ENCODE measurements at regions not wholly inside any gene's neighbourhood (a gene's known extent, or its start where the extent isn't known, plus 50 kb on each side); places are given as distances from the start of the nearest gene placed in this dataset.
"Not testable (repeated sequence)": the region's sequence is repeated elsewhere in the genome, so short reads cannot be mapped to it uniquely, and the experiment has no call there.

DNA sequence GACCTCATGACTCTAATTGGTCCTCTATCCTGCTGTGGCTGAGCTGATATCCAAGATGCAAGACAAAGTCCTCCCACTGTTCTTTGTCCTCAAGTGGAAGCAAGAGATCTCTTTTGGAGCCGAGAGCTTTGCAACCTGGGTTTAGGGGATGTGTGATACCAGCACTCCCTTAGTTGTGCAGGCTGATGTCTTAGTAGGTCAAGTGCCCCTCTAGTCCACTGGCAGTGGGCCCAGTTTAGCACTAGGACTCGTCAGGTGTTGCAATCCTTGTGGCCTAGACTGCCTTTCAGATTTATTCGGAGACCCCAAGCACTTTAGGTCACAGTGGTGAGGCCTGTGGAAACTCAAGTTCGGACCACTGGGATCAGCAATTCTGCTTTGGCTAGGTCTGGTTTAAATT is 64.0 kb downstream of the GPRASP3 start:
- TF ChIP-seq, protein P1, sequence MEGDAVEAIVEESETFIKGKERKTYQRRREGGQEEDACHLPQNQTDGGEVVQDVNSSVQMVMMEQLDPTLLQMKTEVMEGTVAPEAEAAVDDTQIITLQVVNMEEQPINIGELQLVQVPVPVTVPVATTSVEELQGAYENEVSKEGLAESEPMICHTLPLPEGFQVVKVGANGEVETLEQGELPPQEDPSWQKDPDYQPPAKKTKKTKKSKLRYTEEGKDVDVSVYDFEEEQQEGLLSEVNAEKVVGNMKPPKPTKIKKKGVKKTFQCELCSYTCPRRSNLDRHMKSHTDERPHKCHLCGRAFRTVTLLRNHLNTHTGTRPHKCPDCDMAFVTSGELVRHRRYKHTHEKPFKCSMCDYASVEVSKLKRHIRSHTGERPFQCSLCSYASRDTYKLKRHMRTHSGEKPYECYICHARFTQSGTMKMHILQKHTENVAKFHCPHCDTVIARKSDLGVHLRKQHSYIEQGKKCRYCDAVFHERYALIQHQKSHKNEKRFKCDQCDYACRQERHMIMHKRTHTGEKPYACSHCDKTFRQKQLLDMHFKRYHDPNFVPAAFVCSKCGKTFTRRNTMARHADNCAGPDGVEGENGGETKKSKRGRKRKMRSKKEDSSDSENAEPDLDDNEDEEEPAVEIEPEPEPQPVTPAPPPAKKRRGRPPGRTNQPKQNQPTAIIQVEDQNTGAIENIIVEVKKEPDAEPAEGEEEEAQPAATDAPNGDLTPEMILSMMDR (IDR thresholded peaks at IDR 0.05; ENCODE audit: low read depth, low read length): no peak
- TF ChIP-seq, protein P2, sequence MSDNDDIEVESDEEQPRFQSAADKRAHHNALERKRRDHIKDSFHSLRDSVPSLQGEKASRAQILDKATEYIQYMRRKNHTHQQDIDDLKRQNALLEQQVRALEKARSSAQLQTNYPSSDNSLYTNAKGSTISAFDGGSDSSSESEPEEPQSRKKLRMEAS (IDR thresholded peaks at IDR 0.05; ENCODE audit: low read depth, low read length): no peak
- no peak for TF ChIP-seq POLR2A (IDR thresholded peaks at IDR 0.05; ENCODE audit: extremely low read depth, insufficient read length)
- no peak for TF ChIP-seq MYC (IDR thresholded peaks at IDR 0.05; ENCODE audit: low read depth, low read length)
- no peak for DNase-seq (ENCODE audit: low read depth)
- H3K4me3 ChIP-seq (ENCODE audit: low read depth, low read length): no peak overlapping the region

DNA sequence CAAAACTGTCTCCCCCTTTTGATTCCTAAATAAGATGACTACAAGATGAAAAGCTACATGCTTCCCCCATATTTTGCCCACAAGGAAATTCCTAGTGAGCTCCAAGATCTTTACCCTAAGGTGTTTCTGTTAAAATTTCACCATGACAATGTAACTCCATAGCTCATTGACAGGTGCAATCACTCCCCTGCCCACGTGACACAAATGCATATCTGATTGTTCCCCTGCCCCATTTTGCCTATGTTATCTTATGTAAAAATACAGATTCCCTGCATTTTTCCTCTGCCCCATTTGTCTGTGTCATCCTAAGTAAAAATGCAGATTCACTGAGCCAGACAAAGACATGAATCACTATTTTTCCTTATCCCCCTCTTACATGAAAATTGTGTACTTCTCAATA is 66.7 kb downstream of the GPRASP3 start:
- DNase-seq (ENCODE audit: low read depth): no peak
- no peak overlapping the region for H3K4me3 ChIP-seq (ENCODE audit: low read depth, low read length)
- no peak for TF ChIP-seq MYC (IDR thresholded peaks at IDR 0.05; ENCODE audit: low read depth, low read length)
- TF ChIP-seq, protein P2 (IDR thresholded peaks at IDR 0.05; ENCODE audit: low read depth, low read length): no peak
- TF ChIP-seq POLR2A (IDR thresholded peaks at IDR 0.05; ENCODE audit: extremely low read depth, insufficient read length): no peak
- TF ChIP-seq, protein P1 (IDR thresholded peaks at IDR 0.05; ENCODE audit: low read depth, low read length): no peak

DNA sequence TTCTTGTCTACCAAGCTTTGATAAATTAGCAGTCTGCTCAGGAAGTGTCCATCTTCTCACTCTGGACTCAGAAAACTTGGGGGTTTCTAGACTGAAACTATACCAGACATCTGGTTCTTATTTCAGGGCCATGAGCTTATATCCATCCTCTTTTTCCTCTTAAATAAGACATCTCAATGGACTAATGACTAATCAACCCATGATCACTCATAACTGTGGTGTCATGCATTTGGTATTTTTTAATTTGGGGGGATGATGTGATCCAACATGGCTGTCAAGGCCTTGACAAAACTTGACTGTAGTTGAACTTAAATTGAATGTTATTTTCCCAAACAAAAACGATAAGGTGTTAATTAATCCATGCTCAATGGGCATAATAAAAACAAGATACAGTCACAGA is 87.8 kb downstream of the GPRASP3 start:
- DNase-seq (ENCODE audit: low read depth): no peak
- H3K4me3 ChIP-seq (ENCODE audit: low read depth, low read length): no peak overlapping the region
- TF ChIP-seq MYC (IDR thresholded peaks at IDR 0.05; ENCODE audit: low read depth, low read length) (no peak), POLR2A (IDR thresholded peaks at IDR 0.05; ENCODE audit: extremely low read depth, insufficient read length) (no peak)
- TF ChIP-seq, protein P1 (IDR thresholded peaks at IDR 0.05; ENCODE audit: low read depth, low read length): no peak
- TF ChIP-seq, protein P2 (IDR thresholded peaks at IDR 0.05; ENCODE audit: low read depth, low read length): no peak

DNA sequence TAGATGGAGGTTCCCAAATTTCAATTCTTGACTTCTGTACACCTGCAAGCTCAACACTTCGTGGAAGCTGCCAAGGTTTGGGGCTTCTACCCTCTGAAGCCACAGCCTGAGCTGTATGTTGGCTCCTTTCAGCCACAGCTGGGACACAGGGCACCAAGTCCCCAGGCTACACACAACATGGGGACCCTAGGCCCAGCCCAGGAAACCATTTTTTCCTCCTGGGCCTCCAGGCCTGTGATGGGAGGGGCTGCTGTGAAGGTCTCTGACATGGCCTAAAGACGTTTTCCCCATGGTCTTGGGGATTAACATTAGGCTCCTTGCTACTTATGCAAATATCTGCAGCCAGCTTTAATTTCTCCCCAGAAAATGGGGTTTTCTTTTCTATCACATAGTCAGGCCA is 97.7 kb downstream of the GPRASP3 start:
- not testable (repeated sequence) for DNase-seq (ENCODE audit: low read depth); H3K4me3 ChIP-seq (ENCODE audit: low read depth, low read length)

DNA sequence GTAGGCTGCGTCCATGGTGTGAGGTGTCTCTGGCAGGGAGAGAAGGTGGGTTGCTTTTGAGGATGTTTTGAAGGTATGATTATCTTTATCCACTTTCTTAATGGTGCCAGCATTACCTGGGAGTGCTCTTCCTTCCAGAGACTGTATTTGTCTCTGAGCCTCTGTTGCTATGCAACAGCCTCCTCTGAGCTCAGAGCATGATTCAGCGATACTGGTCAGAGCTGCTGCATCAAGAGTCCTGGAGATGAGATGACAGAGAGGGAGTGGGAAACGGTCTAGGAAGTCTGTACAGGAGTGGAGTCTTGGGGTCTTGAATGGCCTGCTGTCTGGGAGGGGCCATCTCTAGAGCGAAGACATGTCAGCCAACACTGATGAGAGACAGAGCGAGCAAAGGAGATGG is 104.4 kb upstream of the RAB40AL start:
- DNase-seq (ENCODE audit: low read depth): peak; percentile 3
- no peak overlapping the region for H3K4me3 ChIP-seq (ENCODE audit: low read depth, low read length)
- TF ChIP-seq, protein P2 (IDR thresholded peaks at IDR 0.05; ENCODE audit: low read depth, low read length): no peak
- TF ChIP-seq, protein P1 (IDR thresholded peaks at IDR 0.05; ENCODE audit: low read depth, low read length): no peak
- TF ChIP-seq POLR2A (IDR thresholded peaks at IDR 0.05; ENCODE audit: extremely low read depth, insufficient read length) (no peak), MYC (IDR thresholded peaks at IDR 0.05; ENCODE audit: low read depth, low read length) (no peak)

DNA sequence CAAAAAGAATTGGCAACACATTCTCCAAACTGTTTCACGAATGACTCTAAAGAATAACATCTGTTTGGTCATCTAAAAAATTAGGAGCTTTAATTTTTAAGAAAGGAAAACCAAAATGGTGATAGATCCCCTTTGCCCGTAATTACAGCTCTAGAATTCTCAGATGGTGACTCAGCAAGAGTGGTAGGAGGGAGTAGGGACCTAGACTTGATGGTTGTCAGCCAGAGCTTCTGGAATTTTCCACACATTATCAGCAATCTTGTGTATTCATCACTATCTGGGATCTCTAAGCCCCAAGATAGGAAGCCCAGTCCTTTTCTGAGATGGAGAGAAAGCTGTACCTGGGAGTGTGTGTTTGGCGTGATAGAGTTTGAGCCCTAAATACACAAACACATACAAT is 103.9 kb upstream of the RAB40AL start:
- TF ChIP-seq, protein P1 (IDR thresholded peaks at IDR 0.05; ENCODE audit: low read depth, low read length): no peak
- DNase-seq (ENCODE audit: low read depth): no peak
- H3K4me3 ChIP-seq (ENCODE audit: low read depth, low read length): no peak overlapping the region

All from NB4 (cell line).